H9 (cell line): ENCODE measurements at regions not wholly inside any gene's neighbourhood (a gene's known extent, or its start where the extent isn't known, plus 50 kb on each side); places are given as distances from the start of the nearest gene placed in this dataset.

Experiments
- DNase-seq: peaks from one replicate; pipeline ENCODE4 v3.0.0-alpha.2; 2017
- H2AFZ ChIP-seq: one replicate; pipeline ENCODE4 v1.6.1; 2013; ENCODE audit warnings: mild to moderate bottlenecking, low read length, control low read depth, moderate library complexity
- H2AK5ac ChIP-seq: 2 replicates; pipeline ENCODE4 v1.6.1; 2013; ENCODE audit warnings: low read length, control low read depth, mixed read lengths; ENCODE audit not compliant: insufficient read length
- H2BK120ac ChIP-seq: one replicate; pipeline ENCODE4 v1.6.1; 2013; ENCODE audit warnings: low read depth, mild to moderate bottlenecking, low read length, control low read depth, inconsistent platforms; ENCODE audit not compliant: poor library complexity, severe bottlenecking
- H2BK12ac ChIP-seq: 2 replicates; pipeline ENCODE4 v1.6.1; 2013; ENCODE audit warnings: low read length, control low read depth, mixed read lengths, low read depth; ENCODE audit not compliant: insufficient read length
- H2BK15ac ChIP-seq: 2 replicates; pipeline ENCODE4 v1.6.1; 2013; ENCODE audit warnings: low read depth, low read length, control low read depth
- H2BK20ac ChIP-seq: one replicate; pipeline ENCODE4 v1.6.1; 2013; ENCODE audit warnings: low read depth, mild to moderate bottlenecking, low read length, control low read depth, inconsistent platforms; ENCODE audit not compliant: poor library complexity, severe bottlenecking
- H2BK5ac ChIP-seq: 2 replicates; pipeline ENCODE4 v1.6.1; 2013; ENCODE audit warnings: low read length, control low read depth, mixed read lengths; ENCODE audit not compliant: insufficient read length
- H3K14ac ChIP-seq: 2 replicates; pipeline ENCODE4 v1.6.1; 2013; ENCODE audit warnings: low read length, control low read depth; ENCODE audit not compliant: insufficient read depth
- H3K18ac ChIP-seq: 2 replicates; pipeline ENCODE4 v1.6.1; 2013; ENCODE audit warnings: low read depth, mild to moderate bottlenecking, mixed read lengths, low read length, control low read depth; ENCODE audit not compliant: insufficient read length
- H3K23ac ChIP-seq: 2 replicates; pipeline ENCODE4 v1.6.1; 2013; ENCODE audit warnings: low read length, control low read depth, mixed read lengths, low read depth; ENCODE audit not compliant: insufficient read length
- H3K23me2 ChIP-seq: 2 replicates; pipeline ENCODE4 v1.6.1; 2013; ENCODE audit warnings: low read depth, mild to moderate bottlenecking, mixed read lengths, low read length, control low read depth; ENCODE audit not compliant: insufficient read length, poor library complexity, severe bottlenecking
- H3K27ac ChIP-seq: 2 replicates; pipeline ENCODE4 v1.5.1; 2013; ENCODE audit warnings: low read length, control low read depth, mixed read lengths, low read depth; ENCODE audit not compliant: insufficient read length
- H3K27me3 ChIP-seq: 2 replicates; pipeline ENCODE4 v1.6.1; 2013; ENCODE audit warnings: low read length, control low read depth, inconsistent platforms; ENCODE audit not compliant: insufficient read depth
- H3K4ac ChIP-seq: 2 replicates; pipeline ENCODE4 v1.6.1; 2013; ENCODE audit warnings: low read depth, mild to moderate bottlenecking, control low read depth, inconsistent platforms, low read length, moderate library complexity
- H3K4me1 ChIP-seq: 2 replicates; pipeline ENCODE4 v1.6.1; 2013; ENCODE audit warnings: low read length, control low read depth, inconsistent platforms; ENCODE audit not compliant: insufficient read depth
- H3K4me2 ChIP-seq: 2 replicates; pipeline ENCODE4 v1.6.1; 2013; ENCODE audit warnings: low read length, control low read depth, mixed read lengths; ENCODE audit not compliant: insufficient read length, insufficient read depth
- H3K56ac ChIP-seq: 2 replicates; pipeline ENCODE4 v1.6.1; 2013; ENCODE audit warnings: low read depth, mild to moderate bottlenecking, mixed read lengths, low read length, control low read depth; ENCODE audit not compliant: insufficient read length
- H3K79me1 ChIP-seq: 2 replicates; pipeline ENCODE4 v1.6.1; 2013; ENCODE audit warnings: low read depth, mild to moderate bottlenecking, moderate library complexity, low read length, control low read depth, inconsistent platforms; ENCODE audit not compliant: insufficient read depth, poor library complexity, severe bottlenecking
- H3K79me2 ChIP-seq: 2 replicates; pipeline ENCODE4 v1.6.1; 2013; ENCODE audit warnings: low read length, control low read depth, inconsistent platforms; ENCODE audit not compliant: insufficient read depth
- H3K9ac ChIP-seq: 2 replicates; pipeline ENCODE4 v1.6.1; 2013; ENCODE audit warnings: low read length, control low read depth, mixed read lengths; ENCODE audit not compliant: insufficient read length; ENCODE audit errors: extremely low read depth
- H3K9me3 ChIP-seq: one replicate; pipeline ENCODE4 v1.6.1; 2013; ENCODE audit warnings: low read depth, low read length, inconsistent platforms; ENCODE audit not compliant: control insufficient read depth
- H3T11ph ChIP-seq: one replicate; pipeline ENCODE4 v1.6.1; 2013; ENCODE audit warnings: mild to moderate bottlenecking, low read length, control low read depth, inconsistent platforms
- H4K20me1 ChIP-seq: one replicate; pipeline ENCODE4 v1.6.1; 2013; ENCODE audit not compliant: control insufficient read depth, insufficient read length, insufficient read depth
- H4K5ac ChIP-seq: 2 replicates; pipeline ENCODE4 v1.6.1; 2013; ENCODE audit warnings: low read depth, mild to moderate bottlenecking, mixed read lengths, low read length, control low read depth; ENCODE audit not compliant: insufficient read length
- H4K8ac ChIP-seq: replicated peaks from 2 replicates; pipeline ENCODE4 v1.6.1; 2013; ENCODE audit warnings: low read length, control low read depth, mixed read lengths, low read depth; ENCODE audit not compliant: insufficient read length
- H4K91ac ChIP-seq: 2 replicates; pipeline ENCODE4 v1.6.1; 2013; ENCODE audit warnings: low read depth, mild to moderate bottlenecking, moderate library complexity, mixed read lengths, low read length, control low read depth; ENCODE audit not compliant: insufficient read length
- H3K27ac Mint-ChIP-seq, 3 experiments: 2 replicates in 2 of 3; 3 replicates in 1 of 3; pipeline ENCODE4 v1.8.0; 2020 to 2021; ENCODE audit warnings: mixed read lengths in 3 of 3, mild to moderate bottlenecking in 1 of 3, moderate library complexity in 1 of 3
- H3K27me3 Mint-ChIP-seq: 2 replicates; pipeline ENCODE4 v1.8.0; 2021; ENCODE audit warnings: low read depth, mild to moderate bottlenecking, moderate library complexity, mixed read lengths
- H3K36me3 Mint-ChIP-seq, 3 experiments: 2 replicates in 2 of 3; 3 replicates in 1 of 3; pipeline ENCODE4 v1.8.0; 2020 to 2021; ENCODE audit warnings: low read depth in 3 of 3, mixed read lengths in 3 of 3; ENCODE audit not compliant: insufficient read depth in 1 of 3
- H3K4me1 Mint-ChIP-seq, 2 experiments: 2 replicates each; pipeline ENCODE4 v1.8.0; 2020; ENCODE audit warnings: mixed read lengths in 2 of 2
- H3K4me3 Mint-ChIP-seq, 2 experiments: 2 replicates in 1 of 2; 3 replicates in 1 of 2; pipeline ENCODE4 v1.8.0; 2020 to 2021; ENCODE audit warnings: mild to moderate bottlenecking in 2 of 2, mixed read lengths in 2 of 2, moderate library complexity in 1 of 2
- H3K9me3 Mint-ChIP-seq, 2 experiments: 2 replicates in 1 of 2; 3 replicates in 1 of 2; pipeline ENCODE4 v1.8.0; 2020; ENCODE audit warnings: mild to moderate bottlenecking in 2 of 2, mixed read lengths in 2 of 2, moderate library complexity in 1 of 2
- WGBS: extraction: QIAGEN DNeasy Blood & Tissue Kit; methylation state at CpG from one replicate; pipeline ENCODE4 v1.1.7; 2013; ENCODE audit warnings: missing lambda C conversion rate, low lambda C conversion rate, mixed read lengths; ENCODE audit not compliant: insufficient read length; ENCODE audit errors: extremely low coverage; 5-methylcytosine and 5-hydroxymethylcytosine counted together
- TF ChIP-seq, protein P1 (sequence below): fragments of 200-600 bp; sonication (generic); conservative IDR thresholded peaks from 3 replicates; pipeline ENCODE4 v1.8.0; 2021; ENCODE audit warnings: antibody characterized with exemption, mild to moderate bottlenecking

DNA sequence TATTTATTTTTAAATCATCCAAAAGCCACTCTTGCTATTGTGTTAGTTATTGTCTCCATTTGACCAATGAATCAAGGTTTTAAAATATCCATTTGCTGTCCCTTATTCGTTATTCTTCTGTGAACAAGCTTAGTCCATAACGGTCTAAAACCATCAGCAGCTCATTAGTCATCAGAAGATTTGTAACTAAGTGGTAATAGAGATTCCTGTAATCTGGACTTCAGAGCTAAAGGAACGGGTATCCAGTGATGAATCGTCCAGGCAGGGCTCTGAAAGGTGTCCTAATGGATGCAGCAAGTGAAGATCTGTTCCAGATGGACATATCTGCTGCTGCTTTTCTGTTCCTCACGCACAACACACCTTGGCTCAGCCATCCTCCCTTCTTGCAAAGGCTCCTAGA is 362.7 kb upstream of the CFAP20DC start:
- Histone ChIP-seq H3K27ac (no peak overlapping the region), H3K79me1 (no peaks in the 10 kb centered on the region), H4K91ac (no peak overlapping the region), H3K9me3 (no peaks in the 10 kb centered on the region), H3K27me3 (no peaks in the 10 kb centered on the region), H2BK20ac (no peak overlapping the region), H4K8ac (no peak overlapping the region), H2AFZ (no peak overlapping the region), H3K4me2 (no peak overlapping the region), H2AK5ac (no peak overlapping the region), H4K20me1 (no peaks in the 10 kb centered on the region), H2BK120ac (no peak overlapping the region), H3K18ac (no peak overlapping the region), H2BK12ac (no peak overlapping the region), H3K56ac (no peak overlapping the region), H3K4me1 (no peaks in the 10 kb centered on the region), H2BK5ac (no peak overlapping the region), H3K14ac (no peak overlapping the region), H3K79me2 (no peaks in the 10 kb centered on the region), H3K9ac (no peak overlapping the region), H4K5ac (no peak overlapping the region), H3T11ph (no peak overlapping the region), H3K23me2 (no peaks in the 10 kb centered on the region), H2BK15ac (no peak overlapping the region), H3K23ac (no peak overlapping the region), H3K4ac (no peak overlapping the region)
- DNase-seq: no peak
- Mint-ChIP-seq H3K4me3 (no peak overlapping the region), H3K27me3 (peaks cover 25% of the 10 kb centered on the region), H3K36me3 (no peaks in the 10 kb centered on the region), H3K27ac (no peak overlapping the region), H3K4me1 (no peaks in the 10 kb centered on the region; a peak in 1 of 4 replicates), H3K9me3 (no peaks in the 10 kb centered on the region)
- WGBS: no CpG with 5 or more reads among the region's 5 CpGs
- TF ChIP-seq, protein P1, sequence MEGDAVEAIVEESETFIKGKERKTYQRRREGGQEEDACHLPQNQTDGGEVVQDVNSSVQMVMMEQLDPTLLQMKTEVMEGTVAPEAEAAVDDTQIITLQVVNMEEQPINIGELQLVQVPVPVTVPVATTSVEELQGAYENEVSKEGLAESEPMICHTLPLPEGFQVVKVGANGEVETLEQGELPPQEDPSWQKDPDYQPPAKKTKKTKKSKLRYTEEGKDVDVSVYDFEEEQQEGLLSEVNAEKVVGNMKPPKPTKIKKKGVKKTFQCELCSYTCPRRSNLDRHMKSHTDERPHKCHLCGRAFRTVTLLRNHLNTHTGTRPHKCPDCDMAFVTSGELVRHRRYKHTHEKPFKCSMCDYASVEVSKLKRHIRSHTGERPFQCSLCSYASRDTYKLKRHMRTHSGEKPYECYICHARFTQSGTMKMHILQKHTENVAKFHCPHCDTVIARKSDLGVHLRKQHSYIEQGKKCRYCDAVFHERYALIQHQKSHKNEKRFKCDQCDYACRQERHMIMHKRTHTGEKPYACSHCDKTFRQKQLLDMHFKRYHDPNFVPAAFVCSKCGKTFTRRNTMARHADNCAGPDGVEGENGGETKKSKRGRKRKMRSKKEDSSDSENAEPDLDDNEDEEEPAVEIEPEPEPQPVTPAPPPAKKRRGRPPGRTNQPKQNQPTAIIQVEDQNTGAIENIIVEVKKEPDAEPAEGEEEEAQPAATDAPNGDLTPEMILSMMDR: no peak
